A673 (cell line): ENCODE measurements at regions not wholly inside any gene's neighbourhood (a gene's known extent, or its start where the extent isn't known, plus 50 kb on each side); places are given as distances from the start of the nearest gene placed in this dataset.

Source experiments
- BruUV-seq: library from RNA; stranded (reverse); fragments of 400-500 nt; replicated peaks from 2 replicates; lab custom pipeline; 2021; lab: Mats Ljungman, UMichigan
- CTCF ChIA-PET: fragments of 300-600 bp; sonication (Branson Sonifier 250); formaldehyde crosslinking; loops from one replicate; lab custom pipeline; 2022; ENCODE audit warnings: antibody characterized with exemption; lab: Charles Lee
- POLR2A ChIA-PET: fragments of 300-600 bp; sonication (Branson Sonifier 250); formaldehyde crosslinking; loops from one replicate; lab custom pipeline; 2022; ENCODE audit warnings: antibody characterized with exemption; ENCODE audit not compliant: low non-redundant PET; lab: Charles Lee
- DNase-seq: peaks from one replicate; pipeline ENCODE4 v3.0.0-alpha.2; 2015; ENCODE audit warnings: low spot score
- H3K27ac ChIP-seq: fragments of 200-600 bp; sonication (generic); 2 replicates; pipeline ENCODE4 v1.5.1; 2016; ENCODE audit warnings: mixed run types, low read depth, mild to moderate bottlenecking, mixed read lengths, antibody characterized with exemption, low read length; ENCODE audit not compliant: poor library complexity, severe bottlenecking
- H3K27me3 ChIP-seq: fragments of 200-600 bp; sonication (generic); replicated peaks from 2 replicates; pipeline ENCODE4 v1.6.1; 2017; ENCODE audit warnings: mixed run types, low read depth, mild to moderate bottlenecking, mixed read lengths, antibody characterized with exemption, low read length; ENCODE audit not compliant: insufficient read depth, poor library complexity
- H3K36me3 ChIP-seq: fragments of 200-600 bp; sonication (generic); 2 replicates; pipeline ENCODE4 v1.6.1; 2016; ENCODE audit warnings: mixed run types, mild to moderate bottlenecking, mixed read lengths, antibody characterized with exemption, low read length; ENCODE audit not compliant: insufficient read depth, poor library complexity, severe bottlenecking
- H3K4me1 ChIP-seq: fragments of 200-600 bp; sonication (generic); 2 replicates; pipeline ENCODE4 v1.6.1; 2017; ENCODE audit warnings: mixed run types, mild to moderate bottlenecking, mixed read lengths, antibody characterized with exemption, low read length; ENCODE audit not compliant: insufficient read depth, poor library complexity, severe bottlenecking
- H3K4me3 ChIP-seq: fragments of 200-600 bp; sonication (generic); 2 replicates; pipeline ENCODE4 v1.5.1; 2016; ENCODE audit warnings: low read depth, mixed run types, mild to moderate bottlenecking, mixed read lengths, low read length; ENCODE audit not compliant: poor library complexity, severe bottlenecking
- H3K9me3 ChIP-seq: fragments of 200-600 bp; sonication (generic); 2 replicates; pipeline ENCODE4 v1.6.1; 2016; ENCODE audit warnings: mixed run types, low read depth, mild to moderate bottlenecking, mixed read lengths, antibody characterized with exemption, low read length; ENCODE audit not compliant: poor library complexity, severe bottlenecking
- EZH2 ChIP-seq: fragments of 200-600 bp; sonication (generic); IDR thresholded peaks from 2 replicates; pipeline ENCODE4 v1.6.1; 2017; ENCODE audit warnings: borderline replicate concordance, low read depth, mild to moderate bottlenecking, mixed read lengths, antibody characterized with exemption, low read length; ENCODE audit not compliant: poor library complexity, severe bottlenecking
- intact Hi-C: fragments of 100-400 bp; cut with micrococcal nuclease; formaldehyde crosslinking; loops from one replicate; pipeline ENCODE4 v1.10.0; 2022; ENCODE audit not compliant: unreplicated experiment
- TF ChIP-seq, protein P1 (sequence below): fragments of 300-800, 200-600 bp; sonication (generic); conservative IDR thresholded peaks from 2 replicates; pipeline ENCODE4 v1.5.1; 2017; ENCODE audit warnings: low read depth, mild to moderate bottlenecking, antibody characterized with exemption, low read length, moderate library complexity, mixed read lengths

DNA sequence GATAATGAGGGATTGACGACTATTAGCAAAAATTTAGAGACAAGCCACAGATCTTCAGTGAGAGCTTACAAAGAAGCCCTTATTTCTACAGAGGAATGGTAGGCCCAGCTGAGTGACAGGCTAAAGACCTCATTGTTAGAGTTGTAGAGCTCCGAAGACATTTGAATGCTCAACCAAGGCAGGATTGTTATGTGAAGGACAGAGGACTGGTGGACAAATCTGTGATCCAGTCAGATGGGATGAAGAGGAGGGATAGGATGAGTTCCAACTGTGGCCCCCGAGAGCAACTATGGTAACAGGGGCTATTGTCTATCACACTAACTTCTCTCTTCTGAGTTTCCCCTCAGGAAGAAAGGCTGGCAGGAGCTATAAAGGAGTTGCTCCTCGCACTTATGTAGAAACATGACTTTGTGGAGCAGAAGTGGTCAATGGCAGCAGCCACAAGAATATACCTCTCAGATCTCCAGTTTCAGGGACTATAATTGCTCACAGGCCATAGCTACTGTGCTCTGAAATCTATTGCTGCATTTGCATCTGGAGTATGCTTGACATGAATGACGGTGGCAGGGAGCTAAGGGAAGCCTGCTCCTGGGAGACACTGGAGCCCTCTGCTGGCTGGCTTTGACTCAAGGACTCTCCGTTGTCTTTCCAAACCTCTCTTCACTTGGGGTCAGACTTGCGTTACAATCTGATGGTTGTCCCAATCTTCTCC lies 50.3 kb upstream of the GREB1L start:
- intact Hi-C loops, result loop anchor here (10.0 kb wide), 1 partner anchor 763 kb away; no protein-coding TSS in a partner anchor
- Histone ChIP-seq H3K9me3 (no peaks in the 10 kb centered on the region), H3K4me3 (no peak overlapping the region), H3K4me1 (no peaks in the 10 kb centered on the region), H3K36me3 (no peaks in the 10 kb centered on the region), H3K27ac (no peak overlapping the region), H3K27me3 (peaks cover 3% of the 10 kb centered on the region)
- peak; percentile 72 for DNase-seq
- ChIA-PET CTCF (interaction anchor here (0.6 to 1.0 kb wide), 3 partner anchors 215 to 413 kb away, joined by 3 to 4 read pairs (median 3); no protein-coding TSS in a partner anchor), POLR2A (no interaction called here)
- no TSS peak for BruUV-seq
- TF ChIP-seq EZH2, result no peak
- TF ChIP-seq, protein P1, sequence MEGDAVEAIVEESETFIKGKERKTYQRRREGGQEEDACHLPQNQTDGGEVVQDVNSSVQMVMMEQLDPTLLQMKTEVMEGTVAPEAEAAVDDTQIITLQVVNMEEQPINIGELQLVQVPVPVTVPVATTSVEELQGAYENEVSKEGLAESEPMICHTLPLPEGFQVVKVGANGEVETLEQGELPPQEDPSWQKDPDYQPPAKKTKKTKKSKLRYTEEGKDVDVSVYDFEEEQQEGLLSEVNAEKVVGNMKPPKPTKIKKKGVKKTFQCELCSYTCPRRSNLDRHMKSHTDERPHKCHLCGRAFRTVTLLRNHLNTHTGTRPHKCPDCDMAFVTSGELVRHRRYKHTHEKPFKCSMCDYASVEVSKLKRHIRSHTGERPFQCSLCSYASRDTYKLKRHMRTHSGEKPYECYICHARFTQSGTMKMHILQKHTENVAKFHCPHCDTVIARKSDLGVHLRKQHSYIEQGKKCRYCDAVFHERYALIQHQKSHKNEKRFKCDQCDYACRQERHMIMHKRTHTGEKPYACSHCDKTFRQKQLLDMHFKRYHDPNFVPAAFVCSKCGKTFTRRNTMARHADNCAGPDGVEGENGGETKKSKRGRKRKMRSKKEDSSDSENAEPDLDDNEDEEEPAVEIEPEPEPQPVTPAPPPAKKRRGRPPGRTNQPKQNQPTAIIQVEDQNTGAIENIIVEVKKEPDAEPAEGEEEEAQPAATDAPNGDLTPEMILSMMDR, result peak; percentile 76
